Activated CD4-positive, alpha-beta T cell treated with anti-CD3 and anti-CD28 coated beads for 48 hours (primary cell): ENCODE measurements at regions not wholly inside any gene's neighbourhood (a gene's known extent, or its start where the extent isn't known, plus 50 kb on each side); places are given as distances from the start of the nearest gene placed in this dataset.
"Not testable (repeated sequence)": the region's sequence is repeated elsewhere in the genome, so short reads cannot be mapped to it uniquely, and the experiment has no call there.

Experiments used
- DNase-seq: peaks from one replicate; pipeline ENCODE4 v3.0.0-alpha.2; 2020

GRCh38 chr9:67288117-67288735 is 295.9 kb upstream of the SPATA31A3 start:
- DNase-seq, result not testable (repeated sequence)

GRCh38 chr9:67284299-67284698 is 291.9 kb upstream of the SPATA31A3 start:
- DNase-seq, result not testable (repeated sequence)

GRCh38 chr9:67281574-67281973 is 289.2 kb upstream of the SPATA31A3 start:
- not testable (repeated sequence) for DNase-seq

- not testable (repeated sequence) for DNase-seq
Observed at GRCh38 chr9:67269692-67270091, 277.3 kb upstream of the SPATA31A3 start.

- not testable (repeated sequence) for DNase-seq
Observed at GRCh38 chr9:67257894-67258293, 265.5 kb upstream of the SPATA31A3 start.

GRCh38 chr9:67248967-67249366 is 256.6 kb upstream of the SPATA31A3 start:
- not testable (repeated sequence) for DNase-seq

- DNase-seq, result not testable (repeated sequence)
Observed at GRCh38 chr9:67212073-67212472, 219.7 kb upstream of the SPATA31A3 start.

GRCh38 chr9:67210842-67211241 is 218.5 kb upstream of the SPATA31A3 start:
- not testable (repeated sequence) for DNase-seq

- DNase-seq, result not testable (repeated sequence)
Observed at GRCh38 chr9:67208831-67209437, 216.6 kb upstream of the SPATA31A3 start.

GRCh38 chr9:67196135-67196534 is 203.8 kb upstream of the SPATA31A3 start:
- not testable (repeated sequence) for DNase-seq

- DNase-seq, result not testable (repeated sequence)
Observed at GRCh38 chr9:67195357-67195756, 203.0 kb upstream of the SPATA31A3 start.

GRCh38 chr9:67179185-67179584 is 186.8 kb upstream of the SPATA31A3 start:
- not testable (repeated sequence) for DNase-seq

- DNase-seq, result not testable (repeated sequence)
Observed at GRCh38 chr9:67175167-67175566, 182.8 kb upstream of the SPATA31A3 start.

- not testable (repeated sequence) for DNase-seq
Observed at GRCh38 chr9:67171721-67172120, 179.4 kb upstream of the SPATA31A3 start.

GRCh38 chr9:67168530-67169157 is 176.3 kb upstream of the SPATA31A3 start:
- DNase-seq, result not testable (repeated sequence)

- DNase-seq, result not testable (repeated sequence)
Observed at GRCh38 chr9:67166335-67166734, 174.0 kb upstream of the SPATA31A3 start.

GRCh38 chr9:67162827-67163226 is 170.5 kb upstream of the SPATA31A3 start:
- DNase-seq, result not testable (repeated sequence)

- not testable (repeated sequence) for DNase-seq
Observed at GRCh38 chr9:67155218-67155617, 162.9 kb upstream of the SPATA31A3 start.

- DNase-seq, result not testable (repeated sequence)
Observed at GRCh38 chr9:67153501-67153900, 161.2 kb upstream of the SPATA31A3 start.

- not testable (repeated sequence) for DNase-seq
Observed at GRCh38 chr9:67142392-67143107, 150.2 kb upstream of the SPATA31A3 start.

GRCh38 chr9:67136376-67136775 is 144.0 kb upstream of the SPATA31A3 start:
- DNase-seq, result not testable (repeated sequence)

GRCh38 chr9:67133124-67133523 is 140.8 kb upstream of the SPATA31A3 start:
- DNase-seq, result not testable (repeated sequence)

GRCh38 chr9:67116761-67117160 is 124.4 kb upstream of the SPATA31A3 start:
- DNase-seq, result not testable (repeated sequence)
